Loucy (cell line): ENCODE measurements at regions not wholly inside any gene's neighbourhood (a gene's known extent, or its start where the extent isn't known, plus 50 kb on each side); places are given as distances from the start of the nearest gene placed in this dataset.

Source experiments
- EZH2phosphoT487 ChIP-seq: fragments of 200-600 bp; IDR thresholded peaks from 2 replicates; pipeline ENCODE4 v1.6.1; 2018; ENCODE audit warnings: antibody characterized with exemption, mild to moderate bottlenecking, moderate library complexity, borderline replicate concordance
- TF ChIP-seq, protein P1 (sequence below): fragments of 200-600 bp; sonication (generic); conservative IDR thresholded peaks from 2 replicates; pipeline ENCODE4 v1.5.1; 2014; ENCODE audit warnings: mild to moderate bottlenecking, antibody characterized with exemption, low read length

DNA sequence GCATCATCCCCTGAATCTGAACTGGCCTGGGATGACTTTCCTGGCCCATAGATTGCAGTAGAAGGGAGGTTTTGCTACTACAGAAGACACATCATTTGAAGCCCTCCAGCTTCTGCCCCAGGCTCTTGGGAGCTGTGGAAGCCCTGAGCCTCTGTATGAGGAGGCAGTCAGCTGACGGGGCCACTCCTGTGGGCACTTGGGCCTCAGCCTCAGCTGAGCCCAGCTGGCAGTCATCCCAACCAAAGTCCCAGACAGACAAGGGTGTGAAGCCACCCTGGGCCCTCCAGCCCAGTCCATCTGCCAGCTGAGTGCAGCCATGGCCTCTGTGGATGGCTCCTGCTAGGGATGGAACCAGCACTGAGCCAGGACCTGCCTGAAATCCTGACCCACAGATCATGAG, 502.3 kb upstream of the HS6ST1 start:
- TF ChIP-seq, protein P1, sequence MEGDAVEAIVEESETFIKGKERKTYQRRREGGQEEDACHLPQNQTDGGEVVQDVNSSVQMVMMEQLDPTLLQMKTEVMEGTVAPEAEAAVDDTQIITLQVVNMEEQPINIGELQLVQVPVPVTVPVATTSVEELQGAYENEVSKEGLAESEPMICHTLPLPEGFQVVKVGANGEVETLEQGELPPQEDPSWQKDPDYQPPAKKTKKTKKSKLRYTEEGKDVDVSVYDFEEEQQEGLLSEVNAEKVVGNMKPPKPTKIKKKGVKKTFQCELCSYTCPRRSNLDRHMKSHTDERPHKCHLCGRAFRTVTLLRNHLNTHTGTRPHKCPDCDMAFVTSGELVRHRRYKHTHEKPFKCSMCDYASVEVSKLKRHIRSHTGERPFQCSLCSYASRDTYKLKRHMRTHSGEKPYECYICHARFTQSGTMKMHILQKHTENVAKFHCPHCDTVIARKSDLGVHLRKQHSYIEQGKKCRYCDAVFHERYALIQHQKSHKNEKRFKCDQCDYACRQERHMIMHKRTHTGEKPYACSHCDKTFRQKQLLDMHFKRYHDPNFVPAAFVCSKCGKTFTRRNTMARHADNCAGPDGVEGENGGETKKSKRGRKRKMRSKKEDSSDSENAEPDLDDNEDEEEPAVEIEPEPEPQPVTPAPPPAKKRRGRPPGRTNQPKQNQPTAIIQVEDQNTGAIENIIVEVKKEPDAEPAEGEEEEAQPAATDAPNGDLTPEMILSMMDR: no peak
- TF ChIP-seq EZH2phosphoT487: no peak
